ENCODE measurements at regions not wholly inside any gene's neighbourhood (a gene's known extent, or its start where the extent isn't known, plus 50 kb on each side); places are given as distances from the start of the nearest gene placed in this dataset.

GRCh38 chr2:118668431-118669424 is 178.7 kb downstream of the EN1 start:
- TF ChIP-seq CTCF (IDR thresholded peaks at IDR 0.05; ENCODE audit: low read length) (no peak), EZH2 (IDR thresholded peaks at IDR 0.05; ENCODE audit: borderline replicate concordance, low read length) (no peak)
